Muscle layer of colon (tissue), 2 donors: ENCODE measurements at regions not wholly inside any gene's neighbourhood (a gene's known extent, or its start where the extent isn't known, plus 50 kb on each side); places are given as distances from the start of the nearest gene placed in this dataset.

Source experiments
- H3K27ac ChIP-seq: one replicate; pipeline ENCODE4 v1.7.0; 2013; ENCODE audit warnings: low read depth, mild to moderate bottlenecking, low read length, moderate library complexity
- H3K27me3 ChIP-seq, 2 donors: one replicate each; pipeline ENCODE4 v1.7.0; 2013; ENCODE audit warnings: low read length in 2 of 2, mild to moderate bottlenecking in 2 of 2; ENCODE audit not compliant: insufficient read depth in 2 of 2, control insufficient read depth in 1 of 2
- H3K36me3 ChIP-seq: one replicate; pipeline ENCODE4 v1.7.0; 2013; ENCODE audit warnings: mild to moderate bottlenecking, low read length; ENCODE audit not compliant: insufficient read depth
- H3K4me1 ChIP-seq: one replicate; pipeline ENCODE4 v1.7.0; 2013; ENCODE audit warnings: mild to moderate bottlenecking, low read length; ENCODE audit not compliant: insufficient read depth
- H3K4me3 ChIP-seq, 2 donors: one replicate each; pipeline ENCODE4 v1.7.0; 2013; ENCODE audit warnings: low read length in 2 of 2, low read depth in 1 of 2, mild to moderate bottlenecking in 1 of 2, moderate library complexity in 1 of 2
- H3K9ac ChIP-seq: one replicate; pipeline ENCODE4 v1.7.0; 2013; ENCODE audit warnings: low read length
- H3K9me3 ChIP-seq: one replicate; pipeline ENCODE4 v1.7.0; 2013; ENCODE audit warnings: mild to moderate bottlenecking, low read length
- donor health status: abdominal sarcoma.
- donor health status: Adenocarcinoma of cecum.

- Histone ChIP-seq H3K27ac (no peak overlapping the region), H3K4me1 (no peaks in the 10 kb centered on the region)
Observed at GRCh38 chrX:39150621-39151020, 349.4 kb downstream of the MID1IP1 start.

DNA sequence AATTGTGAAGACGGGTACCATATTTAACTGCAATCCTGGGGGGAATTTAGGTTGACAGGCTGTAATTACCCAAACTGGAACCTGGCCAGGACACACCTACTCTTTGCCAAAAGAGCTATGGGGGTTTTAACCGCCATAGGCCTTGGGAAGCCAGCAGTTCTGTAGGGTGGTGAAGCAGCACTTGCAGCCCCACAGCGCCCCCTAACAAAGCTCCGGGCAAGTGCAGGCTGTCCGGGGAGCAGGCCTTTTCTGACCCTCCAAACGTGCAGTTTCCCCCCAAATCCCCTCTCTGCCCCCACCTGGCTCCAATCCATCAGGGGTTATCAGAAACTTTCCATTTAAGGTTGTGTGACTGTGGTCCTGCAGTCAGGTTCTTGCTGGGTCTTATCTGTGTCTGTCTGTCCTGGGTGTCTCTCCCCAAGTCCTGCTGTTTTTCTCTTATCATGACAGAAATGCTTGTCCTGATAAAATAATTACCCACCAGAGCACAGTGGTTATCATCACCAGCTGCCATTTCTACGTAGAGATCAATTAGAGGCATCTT is 350.9 kb downstream of the MID1IP1 start:
- Histone ChIP-seq H3K36me3 (no peaks in the 10 kb centered on the region), H3K27ac (no peak overlapping the region), H3K27me3 (peaks cover 0 to 4% of the 10 kb centered on the region in 2 donors), H3K9ac (no peak overlapping the region), H3K9me3 (no peaks in the 10 kb centered on the region), H3K4me3 (no peak overlapping the region), H3K4me1 (no peaks in the 10 kb centered on the region)

More at GRCh38 chrX:39150621-39151020, 349.4 kb downstream of the MID1IP1 start:
- Histone ChIP-seq H3K27me3 (peaks cover 0 to 4% of the 10 kb centered on the region in 2 donors), H3K9me3 (no peaks in the 10 kb centered on the region), H3K36me3 (no peaks in the 10 kb centered on the region), H3K4me3 (no peak overlapping the region), H3K9ac (no peak overlapping the region)

DNA sequence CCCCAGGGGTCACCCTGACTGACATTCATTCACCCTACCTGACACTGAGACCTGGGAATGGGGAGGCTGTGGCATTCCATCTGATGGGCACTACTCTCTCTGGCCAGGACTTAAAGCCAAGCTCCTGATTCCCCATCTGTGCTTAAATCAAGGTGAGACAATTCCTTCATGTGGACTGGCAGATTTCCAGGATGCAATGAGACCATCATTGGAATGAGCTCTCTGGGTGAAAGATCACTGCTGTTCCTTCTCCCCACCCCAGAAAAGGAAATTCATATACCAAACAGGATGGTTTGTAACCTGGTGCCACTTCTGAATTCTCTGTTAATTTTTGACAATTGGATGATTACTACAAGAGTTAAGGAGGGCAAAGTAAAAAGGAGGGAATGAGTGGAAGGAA is 354.8 kb downstream of the MID1IP1 start:
- Histone ChIP-seq H3K9ac (no peak overlapping the region), H3K9me3 (no peaks in the 10 kb centered on the region), H3K36me3 (no peaks in the 10 kb centered on the region), H3K27me3 (peaks cover 7 to 10% of the 10 kb centered on the region in 2 donors), H3K4me3 (no peak overlapping the region), H3K27ac (no peak overlapping the region), H3K4me1 (no peaks in the 10 kb centered on the region)

GRCh38 chrX:39157006-39157405 is 355.7 kb downstream of the MID1IP1 start:
- H3K9me3 ChIP-seq: no peaks in the 10 kb centered on the region
- H3K27ac ChIP-seq: no peak overlapping the region
- peaks cover 7 to 9% of the 10 kb centered on the region in 2 donors for H3K27me3 ChIP-seq
- no peak overlapping the region for H3K4me3 ChIP-seq
- H3K9ac ChIP-seq: no peak overlapping the region
- H3K4me1 ChIP-seq: no peaks in the 10 kb centered on the region
- H3K36me3 ChIP-seq: no peaks in the 10 kb centered on the region

GRCh38 chrX:39157796-39158195 is 356.5 kb downstream of the MID1IP1 start:
- H3K9ac ChIP-seq: no peak overlapping the region
- no peaks in the 10 kb centered on the region for H3K36me3 ChIP-seq
- H3K4me3 ChIP-seq: no peak overlapping the region
- H3K9me3 ChIP-seq: no peaks in the 10 kb centered on the region
- no peak overlapping the region for H3K27ac ChIP-seq
- H3K4me1 ChIP-seq: no peaks in the 10 kb centered on the region
- peaks cover 7 to 9% of the 10 kb centered on the region in 2 donors for H3K27me3 ChIP-seq

DNA sequence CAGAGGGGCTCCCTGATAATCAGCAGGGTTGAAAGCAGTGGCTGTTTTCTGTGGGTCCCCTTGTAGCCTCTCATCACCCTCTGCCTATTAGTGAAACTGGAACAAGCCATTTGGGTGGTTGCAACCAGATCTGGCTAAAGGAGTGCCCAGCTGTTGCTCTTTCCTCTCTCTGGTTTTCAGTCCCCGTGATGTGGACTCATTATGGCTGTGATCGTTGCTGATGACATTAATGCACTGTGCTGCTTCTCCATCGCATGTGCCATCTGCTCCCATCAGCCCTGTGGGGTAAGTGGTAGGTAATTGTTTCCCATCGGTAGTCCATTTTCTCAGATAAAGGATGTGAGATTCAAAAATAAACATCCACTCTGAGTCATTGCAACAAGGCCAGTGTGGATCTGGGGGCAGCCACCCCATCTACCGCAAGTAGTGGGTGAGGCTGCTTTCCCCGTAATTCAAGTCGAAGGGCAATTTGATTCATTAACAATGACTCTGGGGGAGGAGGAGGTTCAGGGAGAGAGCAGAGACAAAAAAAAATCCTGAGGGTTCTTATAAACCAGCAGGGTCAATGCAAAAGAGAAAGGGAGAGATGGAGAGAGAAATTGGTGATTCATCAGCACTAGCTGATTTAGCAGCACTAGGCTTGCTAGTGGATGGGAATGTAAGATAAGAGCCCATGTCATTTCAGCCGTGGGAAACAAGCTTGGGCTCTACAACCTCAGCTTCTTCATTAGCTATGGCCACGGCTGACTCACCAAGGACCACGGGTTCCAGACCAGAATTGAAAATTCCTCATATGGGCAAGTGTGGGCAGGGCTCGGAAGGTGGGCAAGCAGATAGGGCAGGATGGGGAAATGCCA is 357.8 kb downstream of the MID1IP1 start:
- no peaks in the 10 kb centered on the region for H3K4me1 ChIP-seq
- no peak overlapping the region for H3K27ac ChIP-seq
- H3K36me3 ChIP-seq: no peaks in the 10 kb centered on the region
- H3K27me3 ChIP-seq: peaks cover 7 to 9% of the 10 kb centered on the region in 2 donors
- no peak overlapping the region for H3K9ac ChIP-seq
- H3K4me3 ChIP-seq: no peak overlapping the region
- no peaks in the 10 kb centered on the region for H3K9me3 ChIP-seq

DNA sequence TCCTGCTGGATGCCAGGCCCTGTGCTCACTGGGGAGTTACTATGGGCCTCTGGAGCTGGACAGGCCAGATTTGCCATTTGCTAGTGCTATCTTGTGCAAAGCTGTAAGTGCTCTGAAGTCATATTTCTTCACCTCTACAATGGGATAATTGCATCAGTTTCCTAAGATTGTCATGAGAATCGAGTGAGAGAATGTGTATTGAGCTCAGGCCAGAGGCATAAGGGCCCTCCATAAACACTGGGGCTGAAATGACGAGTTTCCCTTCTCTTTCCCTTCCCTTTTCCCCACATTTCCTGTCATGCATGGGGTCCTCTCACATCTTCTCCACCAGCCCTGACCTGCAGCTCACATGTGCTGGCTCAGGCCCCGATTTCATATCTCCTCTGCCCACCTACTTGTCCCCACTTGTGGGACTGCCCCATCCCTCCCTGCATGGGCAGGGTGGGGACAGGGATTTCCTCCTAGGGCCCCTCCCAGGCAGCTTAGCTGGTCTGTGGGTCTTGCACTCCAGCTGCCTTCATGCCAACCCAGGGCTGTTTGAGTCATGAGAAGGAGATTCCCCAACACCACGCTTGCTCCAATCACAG is 358.8 kb downstream of the MID1IP1 start:
- Histone ChIP-seq H3K27ac (no peak overlapping the region), H3K9ac (no peak overlapping the region), H3K36me3 (no peaks in the 10 kb centered on the region), H3K27me3 (peaks cover 7 to 9% of the 10 kb centered on the region in 2 donors), H3K4me3 (no peak overlapping the region), H3K4me1 (no peaks in the 10 kb centered on the region), H3K9me3 (no peaks in the 10 kb centered on the region)

- H3K36me3 ChIP-seq: no peaks in the 10 kb centered on the region
- H3K4me3 ChIP-seq: no peak overlapping the region
- H3K4me1 ChIP-seq: no peaks in the 10 kb centered on the region
- H3K9me3 ChIP-seq: no peaks in the 10 kb centered on the region
- no peak overlapping the region for H3K27ac ChIP-seq
- peaks cover 7 to 9% of the 10 kb centered on the region in 2 donors for H3K27me3 ChIP-seq
- H3K9ac ChIP-seq: no peak overlapping the region
Observed at GRCh38 chrX:39161611-39162255, 360.5 kb downstream of the MID1IP1 start.

- Histone ChIP-seq H3K9ac (no peak overlapping the region), H3K27me3 (peaks cover 7 to 12% of the 10 kb centered on the region in 2 donors), H3K4me1 (no peaks in the 10 kb centered on the region), H3K4me3 (no peak overlapping the region), H3K27ac (no peak overlapping the region), H3K36me3 (no peaks in the 10 kb centered on the region), H3K9me3 (no peaks in the 10 kb centered on the region)
Observed at GRCh38 chrX:39162322-39162735, 361.1 kb downstream of the MID1IP1 start.

GRCh38 chrX:39163581-39164126 is 362.4 kb downstream of the MID1IP1 start:
- Histone ChIP-seq H3K36me3 (no peaks in the 10 kb centered on the region), H3K4me3 (no peak overlapping the region), H3K9me3 (no peaks in the 10 kb centered on the region), H3K27me3 (peaks cover 0 to 14% of the 10 kb centered on the region in 2 donors), H3K27ac (no peak overlapping the region), H3K9ac (no peak overlapping the region), H3K4me1 (no peaks in the 10 kb centered on the region)

- no peaks in the 10 kb centered on the region for H3K9me3 ChIP-seq
- H3K27ac ChIP-seq: no peak overlapping the region
- H3K9ac ChIP-seq: no peak overlapping the region
- no peaks in the 10 kb centered on the region for H3K36me3 ChIP-seq
- no peaks in the 10 kb centered on the region for H3K4me1 ChIP-seq
- H3K4me3 ChIP-seq: no peak overlapping the region
- H3K27me3 ChIP-seq: peaks cover 0 to 14% of the 10 kb centered on the region in 2 donors
Observed at GRCh38 chrX:39164212-39164611, 363.0 kb downstream of the MID1IP1 start.
